Ovary (tissue), 7 donors: ENCODE measurements at regions not wholly inside any gene's neighbourhood (a gene's known extent, or its start where the extent isn't known, plus 50 kb on each side); places are given as distances from the start of the nearest gene placed in this dataset.
"Not testable (repeated sequence)": the region's sequence is repeated elsewhere in the genome, so short reads cannot be mapped to it uniquely, and the experiment has no call there.

Source experiments
- DNase-seq, 5 donors: peaks; one replicate each; pipeline ENCODE4 v3.0.0-alpha.2; 2019 to 2020
- H3K27ac ChIP-seq, 2 donors: fragments of 200-600 bp; one replicate each; pipeline versions ENCODE4 v1.5.1 to v1.8.0; 2019 to 2022
- H3K27me3 ChIP-seq: fragments of 200-600 bp; one replicate; pipeline ENCODE4 v1.8.0; 2022
- H3K36me3 ChIP-seq: fragments of 200-600 bp; sonication (generic); one replicate; pipeline ENCODE4 v1.5.1; 2019
- H3K4me1 ChIP-seq: one replicate; pipeline ENCODE4 v1.8.1; 2013; ENCODE audit warnings: mild to moderate bottlenecking, moderate library complexity; ENCODE audit not compliant: insufficient read depth
- H3K4me3 ChIP-seq: fragments of 200-600 bp; sonication (generic); one replicate; pipeline ENCODE4 v1.5.1; 2017
- H3K9me3 ChIP-seq, 2 donors: fragments of 200-600 bp in 1 of 2; sonication (generic) in 1 of 2; one replicate each; pipeline versions ENCODE4 v1.5.1 to v1.8.1; 2013 to 2019; ENCODE audit warnings: mild to moderate bottlenecking in 1 of 2, moderate library complexity in 1 of 2
- CTCF ChIP-seq, 3 donors: fragments of 450-650 bp in 2 of 3; fragments of 200-600 bp in 1 of 3; IDR thresholded peaks; one replicate each; pipeline versions ENCODE4 v1.5.1 to v1.8.0; 2016 to 2022; ENCODE audit warnings: antibody characterized with exemption in 3 of 3, mild to moderate bottlenecking in 1 of 3
- EP300 ChIP-seq: sonication (generic); formaldehyde crosslinking; IDR thresholded peaks from one replicate; pipeline ENCODE4 v1.6.1; 2017; ENCODE audit warnings: antibody characterized with exemption
- POLR2A ChIP-seq: fragments of 450-650 bp; IDR thresholded peaks from one replicate; pipeline ENCODE4 v1.6.1; 2017; ENCODE audit warnings: antibody characterized with exemption, mild to moderate bottlenecking, moderate library complexity
- WGBS, 3 donors: extraction: QIAGEN DNeasy Blood & Tissue Kit in 1 of 3; methylation state at CpG; one replicate each; pipeline versions ENCODE4 v1.1.5 to v1.1.7; 2013 to 2017; 5-methylcytosine and 5-hydroxymethylcytosine counted together
- intact Hi-C, 4 donors: fragments of 100-400 bp; cut with DNase I; formaldehyde crosslinking; loops; one replicate each; pipeline versions ENCODE4 v1.11.0 to v1.15.1; 2022 to 2023
- donor health status: DM: no; HTN: no; CAD: no; lungs with moderate emphysema.
- donor health status: DM: no; HTN: no; CAD: no.
- donor health status: Bipolar disorder and iron deficiency.
- donor health status: DM: no; HTN: no; CAD: no.
- donor health status: DM: yes; HTN: yes; CAD: no.

GRCh38 chr10:44743535-44743934 is 167.6 kb upstream of the TMEM72 start:
- no peaks in the 10 kb centered on the region for H3K4me1 ChIP-seq
- no peak for TF ChIP-seq CTCF (IDR thresholded peaks at IDR 0.05)
- TF ChIP-seq EP300: no peak
- TF ChIP-seq POLR2A: no peak
- H3K4me3 ChIP-seq: no peak overlapping the region
- H3K9me3 ChIP-seq: no peaks in the 10 kb centered on the region
- no peaks in the 10 kb centered on the region for H3K27me3 ChIP-seq
- DNase-seq: no peak
- no peak overlapping the region for H3K27ac ChIP-seq
- 69 to 86% (median 86%) methylated on average over 1 of the region's 1 CpG for WGBS, 3 donors
- intact Hi-C loops: no loop called here
- H3K36me3 ChIP-seq: no peaks in the 10 kb centered on the region

GRCh38 chr10:44745920-44746319 is 165.2 kb upstream of the TMEM72 start:
- no peak overlapping the region for H3K27ac ChIP-seq
- H3K36me3 ChIP-seq: no peaks in the 10 kb centered on the region
- H3K4me3 ChIP-seq: no peak overlapping the region
- TF ChIP-seq EP300 (no peak), POLR2A (no peak)
- H3K9me3 ChIP-seq: no peaks in the 10 kb centered on the region
- no peak for DNase-seq
- intact Hi-C loops: no loop called here
- 65 to 80% (median 75%) methylated on average over 2 of the region's 2 CpGs for WGBS, 3 donors
- H3K4me1 ChIP-seq: no peaks in the 10 kb centered on the region
- no peaks in the 10 kb centered on the region for H3K27me3 ChIP-seq

GRCh38 chr10:44747593-44748172 is 163.5 kb upstream of the TMEM72 start:
- Histone ChIP-seq H3K9me3 (no peaks in the 10 kb centered on the region), H3K27me3 (no peaks in the 10 kb centered on the region), H3K4me1 (peaks cover 1% of the 10 kb centered on the region), H3K27ac (no peak overlapping the region), H3K36me3 (no peaks in the 10 kb centered on the region), H3K4me3 (no peak overlapping the region)
- 93 to 98% (median 95%) methylated on average over 9 of the region's 9 CpGs for WGBS, 3 donors
- no peak for TF ChIP-seq CTCF (IDR thresholded peaks at IDR 0.05)
- no peak for DNase-seq
- intact Hi-C loops: no loop called here

- Histone ChIP-seq H3K27ac (no peak overlapping the region), H3K9me3 (no peaks in the 10 kb centered on the region), H3K27me3 (no peaks in the 10 kb centered on the region), H3K4me3 (no peak overlapping the region), H3K4me1 (peaks cover 9% of the 10 kb centered on the region), H3K36me3 (no peaks in the 10 kb centered on the region)
- DNase-seq: no peak
- intact Hi-C loops: no loop called here
- TF ChIP-seq POLR2A: no peak
- TF ChIP-seq EP300: no peak
- no peak for TF ChIP-seq CTCF (IDR thresholded peaks at IDR 0.05)
- 83 to 95% (median 89%) methylated on average over 8 of the region's 8 CpGs for WGBS, 3 donors
Observed at GRCh38 chr10:44749151-44749550, 162.0 kb upstream of the TMEM72 start.

GRCh38 chr10:44752451-44753441 is 158.4 kb upstream of the TMEM72 start:
- DNase-seq: no peak
- Histone ChIP-seq H3K27ac (no peak overlapping the region), H3K4me3 (no peak overlapping the region), H3K4me1 (peaks cover 12% of the 10 kb centered on the region), H3K9me3 (no peaks in the 10 kb centered on the region), H3K27me3 (no peaks in the 10 kb centered on the region), H3K36me3 (no peaks in the 10 kb centered on the region)
- TF ChIP-seq CTCF (IDR thresholded peaks at IDR 0.05) (no peak), POLR2A (no peak), EP300 (no peak)
- intact Hi-C loops: no loop called here
- WGBS, 3 donors: 49 to 63% (median 62%) methylated on average over 4 of the region's 4 CpGs

- not testable (repeated sequence) for H3K4me3 ChIP-seq, H3K27me3 ChIP-seq
- 91 to 100% (median 95%) methylated on average over 2 of the region's 2 CpGs for WGBS, 3 donors
Observed at GRCh38 chr10:44754355-44754754, 156.8 kb upstream of the TMEM72 start.

More at GRCh38 chr10:44754355-44754754, 156.8 kb upstream of the TMEM72 start:
- H3K27ac ChIP-seq, intact Hi-C loops, H3K9me3 ChIP-seq, DNase-seq, H3K36me3 ChIP-seq: not testable (repeated sequence)
- H3K4me1 ChIP-seq: peaks cover 12% of the 10 kb centered on the region
